HepG2 (cell line): ENCODE measurements at regions not wholly inside any gene's neighbourhood (a gene's known extent, or its start where the extent isn't known, plus 50 kb on each side); places are given as distances from the start of the nearest gene placed in this dataset.

Source experiments
- ATAC-seq: fragments of 200-7000 bp; cut with Tn5 transposase; 3 replicates; pipeline ENCODE4 v1.9.1; 2020; ENCODE audit warnings: mild to moderate bottlenecking, moderate library complexity
- BruUV-seq: library from RNA; stranded (reverse); fragments of 400-500 nt; replicated peaks from 2 replicates; lab custom pipeline; 2021; lab: Mats Ljungman, UMichigan
- CTCF ChIA-PET: fragments of 300-600 bp; formaldehyde crosslinking; extraction: SDS; loops from one replicate; lab custom pipeline; 2021; ENCODE audit warnings: low total read pairs, inconsistent platforms, low intra/inter-chr PET ratio; lab: Yijun Ruan, JAX
- POLR2A ChIA-PET: fragments of 350-600 bp; sonication (Branson Sonifier 250); formaldehyde crosslinking; loops from one replicate; lab custom pipeline; 2020; ENCODE audit warnings: antibody characterized with exemption, inconsistent platforms; lab: Yijun Ruan, JAX
- DNase-seq: peaks from one replicate; pipeline ENCODE4 v3.0.0-alpha.2; 2015; ENCODE audit warnings: low spot score
- FAIRE-seq: peaks from 3 replicates; lab custom pipeline; 2011; peaks lifted over from hg19 to GRCh38; lab: Jason Lieb, UNC
- H2AFZ ChIP-seq: one replicate; pipeline ENCODE4 v1.6.1; 2011; ENCODE audit warnings: low read length, inconsistent platforms
- H3K27ac ChIP-seq: fragments of 300-600 bp; 3 replicates; pipeline ENCODE4 v1.8.0; 2011; ENCODE audit warnings: mixed run types, mild to moderate bottlenecking, mixed read lengths, low read length, inconsistent platforms; ENCODE audit not compliant: insufficient read depth; ENCODE audit errors: extremely low read length
- H3K27me3 ChIP-seq, 2 experiments: fragments of 200-600 bp in 1 of 2; 2 replicates in 1 of 2; 3 replicates in 1 of 2; pipeline versions ENCODE4 v1.6.0 to v1.8.0; 2011; ENCODE audit warnings: low read length in 2 of 2, mild to moderate bottlenecking in 2 of 2, moderate library complexity in 2 of 2, inconsistent platforms in 1 of 2; ENCODE audit not compliant: insufficient read depth in 2 of 2, control insufficient read depth in 1 of 2
- H3K36me3 ChIP-seq, 2 experiments: fragments of 200-600 bp in 1 of 2; replicated peaks in 1 of 2; 2 replicates in 1 of 2; 3 replicates in 1 of 2; pipeline versions ENCODE4 v1.5.1 to v1.8.0; 2011; ENCODE audit warnings: low read length in 2 of 2, inconsistent platforms in 1 of 2; ENCODE audit not compliant: insufficient read depth in 2 of 2, control insufficient read depth in 1 of 2
- H3K4me1 ChIP-seq: 2 replicates; pipeline ENCODE4 v1.5.1; 2012; ENCODE audit warnings: low read length, inconsistent platforms; ENCODE audit not compliant: insufficient read depth
- H3K4me2 ChIP-seq: 2 replicates; pipeline ENCODE4 v1.6.0; 2011; ENCODE audit warnings: low read depth, low read length, inconsistent platforms
- H3K4me3 ChIP-seq, 3 experiments: fragments of 200-600 bp in 1 of 3; sonication (generic), shearing (Covaris generic) in 1 of 3; replicated peaks in 1 of 3; 2 replicates each; pipeline ENCODE4 v1.5.1; 2011 to 2016; ENCODE audit warnings: low read length in 3 of 3, inconsistent platforms in 2 of 3, low read depth in 2 of 3, mild to moderate bottlenecking in 2 of 3, control low read depth in 1 of 3, mixed read lengths in 1 of 3; ENCODE audit not compliant: insufficient read depth in 1 of 3
- H3K79me2 ChIP-seq: one replicate; pipeline ENCODE4 v1.6.1; 2011; ENCODE audit warnings: low read length, inconsistent platforms; ENCODE audit not compliant: insufficient read depth
- H3K9ac ChIP-seq: 2 replicates; pipeline ENCODE4 v1.6.0; 2011; ENCODE audit warnings: mild to moderate bottlenecking, low read depth, low read length, inconsistent platforms; ENCODE audit not compliant: insufficient read depth
- H3K9me3 ChIP-seq: 2 replicates; pipeline ENCODE4 v1.5.1; 2012; ENCODE audit warnings: mild to moderate bottlenecking, low read length
- H4K20me1 ChIP-seq: 2 replicates; pipeline ENCODE4 v1.6.0; 2011; ENCODE audit warnings: inconsistent platforms, mild to moderate bottlenecking, low read length, moderate library complexity; ENCODE audit not compliant: insufficient read depth
- CENPX ChIP-seq: sonication (generic); formaldehyde crosslinking; IDR thresholded peaks from 2 replicates; pipeline ENCODE4 v1.9.0; 2021; ENCODE audit warnings: mild to moderate bottlenecking, missing genetic modification reagents, moderate library complexity
- GPN1 ChIP-seq: sonication (generic); formaldehyde crosslinking; IDR thresholded peaks from 2 replicates; pipeline ENCODE4 v1.5.1; 2020; ENCODE audit warnings: missing genetic modification reagents, borderline replicate concordance
- KDM5A ChIP-seq: fragments of 200-600 bp; sonication (generic); IDR thresholded peaks from 2 replicates; pipeline ENCODE4 v1.7.0; 2018; ENCODE audit warnings: antibody characterized with exemption, mild to moderate bottlenecking, low read length, borderline replicate concordance
- MXD3 ChIP-seq: IDR thresholded peaks from 2 replicates; pipeline ENCODE4 v1.6.1; 2016; ENCODE audit warnings: mild to moderate bottlenecking, missing biosample characterization, missing genetic modification reagents
- ZBTB25 ChIP-seq: IDR thresholded peaks from 2 replicates; pipeline ENCODE4 v1.6.1; 2018; ENCODE audit warnings: missing genetic modification reagents
- ZBTB40 ChIP-seq, 2 experiments: fragments of 450-650 bp in 1 of 2; sonication (generic) in 1 of 2; formaldehyde crosslinking in 1 of 2; IDR thresholded peaks; 2 replicates each; pipeline versions ENCODE4 v1.6.1 to v1.8.0; 2016 to 2022; ENCODE audit warnings: antibody characterized with exemption in 1 of 2, mild to moderate bottlenecking in 1 of 2, missing genetic modification reagents in 1 of 2
- ZGPAT ChIP-seq: IDR thresholded peaks from 2 replicates; pipeline ENCODE4 v1.6.1; 2016; ENCODE audit warnings: mild to moderate bottlenecking
- ZIK1 ChIP-seq: sonication (generic); formaldehyde crosslinking; IDR thresholded peaks from 2 replicates; pipeline ENCODE4 v1.5.0; 2020; ENCODE audit warnings: mild to moderate bottlenecking, low read depth, missing genetic modification reagents, borderline replicate concordance
- ZNF274 ChIP-seq: sonication (generic); formaldehyde crosslinking; IDR thresholded peaks from 2 replicates; pipeline ENCODE4 v1.5.1; 2020; ENCODE audit warnings: mild to moderate bottlenecking, missing genetic modification reagents
- ZNF564 ChIP-seq: sonication (generic); formaldehyde crosslinking; IDR thresholded peaks from 2 replicates; pipeline ENCODE4 v1.8.1; 2023; ENCODE audit warnings: mild to moderate bottlenecking, missing genetic modification reagents
- ZNF598 ChIP-seq: sonication (generic); formaldehyde crosslinking; IDR thresholded peaks from 2 replicates; pipeline ENCODE4 v1.5.1; 2020; ENCODE audit warnings: mild to moderate bottlenecking, missing genetic modification reagents, borderline replicate concordance
- ZNF772 ChIP-seq: sonication (generic); formaldehyde crosslinking; IDR thresholded peaks from 2 replicates; pipeline ENCODE4 v1.5.0; 2020; ENCODE audit warnings: mild to moderate bottlenecking, missing genetic modification reagents
- in situ Hi-C: cut with HindIII; loops from 2 replicates; pipeline ENCODE4 v1.10.0; 2017; ENCODE audit warnings: low pct_unique_long_range_greater_than_20kb; ENCODE audit not compliant: extremely low pct_ligation_motif_present
- intact Hi-C: fragments of 100-400 bp; cut with micrococcal nuclease; formaldehyde crosslinking; loops from one replicate; pipeline ENCODE4 v1.10.0; 2022; ENCODE audit not compliant: unreplicated experiment

- TF ChIP-seq CENPX (CRISPR knock-in tag): no peak
Measured at GRCh38 chr1:73824065-73824464, 373.9 kb downstream of the LRRIQ3 start (continued).

- no peak overlapping the region for H3K4me2 ChIP-seq
- H2AFZ ChIP-seq: no peak overlapping the region
- intact Hi-C loops (no loop called here), in situ Hi-C loops (no loop called here)
- no peaks in the 10 kb centered on the region for H4K20me1 ChIP-seq
- FAIRE-seq (no peak), ATAC-seq (no peak), DNase-seq (no peak)
- no peaks in the 10 kb centered on the region for H3K27me3 ChIP-seq
- no peak overlapping the region for H3K27ac ChIP-seq
- H3K4me3 ChIP-seq: no peak overlapping the region
- ChIA-PET POLR2A (no interaction called here), CTCF (no interaction called here)
- H3K4me1 ChIP-seq: no peaks in the 10 kb centered on the region
- H3K9ac ChIP-seq: no peak overlapping the region
- H3K36me3 ChIP-seq: no peaks in the 10 kb centered on the region
- H3K79me2 ChIP-seq: no peaks in the 10 kb centered on the region
- no TSS peak for BruUV-seq
- peaks cover 9% of the 10 kb centered on the region for H3K9me3 ChIP-seq
- TF ChIP-seq KDM5A: no peak
- no peak for TF ChIP-seq ZNF564 (CRISPR knock-in tag)
- no peak for TF ChIP-seq ZNF772
- TF ChIP-seq GPN1 (CRISPR knock-in tag): no peak
- TF ChIP-seq ZNF598: no peak
- TF ChIP-seq ZIK1: no peak
- TF ChIP-seq ZGPAT (CRISPR knock-in tag): no peak
- TF ChIP-seq ZNF274 (CRISPR knock-in tag): no peak
- TF ChIP-seq ZBTB40 (IDR thresholded peaks at IDR 0.05): no peak
- no peak for TF ChIP-seq ZBTB40 (CRISPR knock-in tag; IDR thresholded peaks at IDR 0.05)
- no peak for TF ChIP-seq ZBTB25 (CRISPR knock-in tag)
- no peak for TF ChIP-seq MXD3
Measured at GRCh38 chr1:73821520-73821919, 376.5 kb downstream of the LRRIQ3 start.
